ENCODE measurements at regions not wholly inside any gene's neighbourhood (a gene's known extent, or its start where the extent isn't known, plus 50 kb on each side); places are given as distances from the start of the nearest gene placed in this dataset.

GRCh38 chr12:106001837-106002218 lies 136.9 kb downstream of the NUAK1 start:
- TF ChIP-seq, protein P1, sequence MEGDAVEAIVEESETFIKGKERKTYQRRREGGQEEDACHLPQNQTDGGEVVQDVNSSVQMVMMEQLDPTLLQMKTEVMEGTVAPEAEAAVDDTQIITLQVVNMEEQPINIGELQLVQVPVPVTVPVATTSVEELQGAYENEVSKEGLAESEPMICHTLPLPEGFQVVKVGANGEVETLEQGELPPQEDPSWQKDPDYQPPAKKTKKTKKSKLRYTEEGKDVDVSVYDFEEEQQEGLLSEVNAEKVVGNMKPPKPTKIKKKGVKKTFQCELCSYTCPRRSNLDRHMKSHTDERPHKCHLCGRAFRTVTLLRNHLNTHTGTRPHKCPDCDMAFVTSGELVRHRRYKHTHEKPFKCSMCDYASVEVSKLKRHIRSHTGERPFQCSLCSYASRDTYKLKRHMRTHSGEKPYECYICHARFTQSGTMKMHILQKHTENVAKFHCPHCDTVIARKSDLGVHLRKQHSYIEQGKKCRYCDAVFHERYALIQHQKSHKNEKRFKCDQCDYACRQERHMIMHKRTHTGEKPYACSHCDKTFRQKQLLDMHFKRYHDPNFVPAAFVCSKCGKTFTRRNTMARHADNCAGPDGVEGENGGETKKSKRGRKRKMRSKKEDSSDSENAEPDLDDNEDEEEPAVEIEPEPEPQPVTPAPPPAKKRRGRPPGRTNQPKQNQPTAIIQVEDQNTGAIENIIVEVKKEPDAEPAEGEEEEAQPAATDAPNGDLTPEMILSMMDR (IDR thresholded peaks at IDR 0.05; ENCODE audit: insufficient read depth, low read length, poor library complexity, severe bottlenecking) = no peak
- TF ChIP-seq EZH2phosphoT487 (conservative IDR thresholded peaks at IDR 0.05; ENCODE audit: low read length) = no peak
